Endodermal cell (in vitro differentiated cells): ENCODE measurements at regions not wholly inside any gene's neighbourhood (a gene's known extent, or its start where the extent isn't known, plus 50 kb on each side); places are given as distances from the start of the nearest gene placed in this dataset.

Experiments
- DNase-seq: peaks from one replicate; pipeline ENCODE4 v3.0.0-alpha.2; 2017
- H3K27ac ChIP-seq: 2 replicates; pipeline ENCODE4 v1.5.1; 2013; ENCODE audit warnings: mild to moderate bottlenecking, low read depth, low read length, moderate library complexity
- H3K27me3 ChIP-seq: 2 replicates; pipeline ENCODE4 v1.6.1; 2013; ENCODE audit warnings: mild to moderate bottlenecking, low read length, moderate library complexity; ENCODE audit not compliant: insufficient read depth, control insufficient read depth, poor library complexity, severe bottlenecking
- H3K36me3 ChIP-seq: 2 replicates; pipeline ENCODE4 v1.7.0; 2013; ENCODE audit warnings: mild to moderate bottlenecking, low read length, moderate library complexity; ENCODE audit not compliant: control insufficient read depth, insufficient read depth
- H3K4me1 ChIP-seq: one replicate; pipeline ENCODE4 v1.7.0; 2013; ENCODE audit warnings: low read length; ENCODE audit not compliant: control insufficient read depth, insufficient read depth
- H3K4me3 ChIP-seq: 2 replicates; pipeline ENCODE4 v1.5.1; 2013; ENCODE audit warnings: mild to moderate bottlenecking, low read length, moderate library complexity
- H3K9ac ChIP-seq: 2 replicates; pipeline ENCODE4 v1.6.1; 2013; ENCODE audit warnings: mild to moderate bottlenecking, low read length, moderate library complexity; ENCODE audit not compliant: poor library complexity, severe bottlenecking; ENCODE audit errors: extremely low read depth
- H3K9me3 ChIP-seq: 2 replicates; pipeline ENCODE4 v1.6.1; 2013; ENCODE audit warnings: mild to moderate bottlenecking, low read length, moderate library complexity; ENCODE audit not compliant: control insufficient read depth
- H3K27ac Mint-ChIP-seq: 2 replicates; pipeline ENCODE4 v1.8.0; 2020; ENCODE audit warnings: mixed read lengths
- H3K27me3 Mint-ChIP-seq: 2 replicates; pipeline ENCODE4 v1.8.0; 2021; ENCODE audit warnings: mild to moderate bottlenecking, mixed read lengths; ENCODE audit not compliant: insufficient read depth
- H3K36me3 Mint-ChIP-seq: 2 replicates; pipeline ENCODE4 v1.8.0; 2020; ENCODE audit warnings: low read depth, mixed read lengths
- H3K4me1 Mint-ChIP-seq: 2 replicates; pipeline ENCODE4 v1.8.0; 2020; ENCODE audit warnings: mixed read lengths
- H3K4me3 Mint-ChIP-seq: 2 replicates; pipeline ENCODE4 v1.8.0; 2020; ENCODE audit warnings: mild to moderate bottlenecking, moderate library complexity, mixed read lengths
- H3K9me3 Mint-ChIP-seq: 2 replicates; pipeline ENCODE4 v1.8.0; 2020; ENCODE audit warnings: mild to moderate bottlenecking, mixed read lengths
- CTCF ChIP-seq: fragments of 200-600 bp; sonication (generic); conservative IDR thresholded peaks from 2 replicates; pipeline ENCODE4 v1.5.0; 2021; ENCODE audit warnings: antibody characterized with exemption, mild to moderate bottlenecking
- WGBS, 2 experiments: methylation state at CpG; one replicate each; pipeline versions ENCODE4 v1.1.5 to v1.1.7; 2013; ENCODE audit warnings: missing lambda C conversion rate in 2 of 2, mixed read lengths in 1 of 2; ENCODE audit not compliant: insufficient coverage in 1 of 2, insufficient read length in 1 of 2; 5-methylcytosine and 5-hydroxymethylcytosine counted together

DNA sequence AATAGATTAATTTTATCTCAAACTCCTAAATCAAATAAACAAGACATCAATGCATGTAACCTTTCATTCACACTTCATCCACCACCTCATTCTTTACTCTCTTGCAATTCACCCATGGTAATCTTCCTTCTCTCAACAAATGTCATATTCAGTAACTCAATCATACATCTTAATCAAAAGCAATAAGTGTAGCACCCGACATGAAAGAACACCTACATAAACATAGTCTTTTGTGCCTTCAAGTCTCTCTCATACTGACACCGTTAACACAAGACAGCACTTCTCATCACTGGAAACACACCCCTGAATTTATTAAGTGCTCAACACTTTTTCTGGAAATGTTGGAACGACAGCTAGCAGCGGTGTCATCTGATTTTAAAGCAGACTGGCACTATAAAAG is 225.9 kb downstream of the TTLL7 start:
- peaks cover 2% of the 10 kb centered on the region for H3K27me3 Mint-ChIP-seq
- Histone ChIP-seq H3K27me3 (no peaks in the 10 kb centered on the region), H3K4me3 (no peak overlapping the region), H3K27ac (no peak overlapping the region), H3K36me3 (no peaks in the 10 kb centered on the region), H3K9ac (no peak overlapping the region), H3K4me1 (no peaks in the 10 kb centered on the region), H3K9me3 (no peaks in the 10 kb centered on the region)
- no peak for TF ChIP-seq CTCF
- H3K36me3 Mint-ChIP-seq: no peaks in the 10 kb centered on the region
- no peak overlapping the region for H3K4me3 Mint-ChIP-seq
- H3K27ac Mint-ChIP-seq: no peak overlapping the region
- 88 to 95% methylated on average over 2 to 4 of the region's 4 CpGs for WGBS, 2 experiments
- no peaks in the 10 kb centered on the region for H3K9me3 Mint-ChIP-seq
- no peak for DNase-seq
- peaks cover 6% of the 10 kb centered on the region for H3K4me1 Mint-ChIP-seq

DNA sequence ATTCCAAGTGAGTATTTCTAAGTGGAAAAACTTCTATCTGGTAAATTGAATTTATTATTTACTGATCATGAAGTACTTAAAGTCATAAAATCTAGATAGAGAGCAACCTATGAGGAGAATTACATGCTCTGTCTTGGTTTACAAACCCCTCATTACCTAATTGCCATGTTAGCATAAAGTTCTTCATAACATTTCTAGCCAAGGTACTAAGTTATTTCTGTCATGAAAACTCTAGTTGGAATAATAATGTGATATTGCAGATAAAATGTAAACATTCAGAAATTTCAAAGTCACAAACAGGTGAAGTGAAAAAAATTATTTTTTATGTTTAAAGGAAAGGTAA is 228.6 kb downstream of the TTLL7 start:
- DNase-seq: no peak
- Mint-ChIP-seq H3K4me1 (peaks cover under 1% of the 10 kb centered on the region), H3K4me3 (no peak overlapping the region), H3K36me3 (no peaks in the 10 kb centered on the region), H3K27me3 (peaks cover 2% of the 10 kb centered on the region), H3K9me3 (no peaks in the 10 kb centered on the region), H3K27ac (no peak overlapping the region)
- H3K36me3 ChIP-seq: no peaks in the 10 kb centered on the region
- no peak overlapping the region for H3K27ac ChIP-seq
- H3K4me1 ChIP-seq: no peaks in the 10 kb centered on the region
- H3K4me3 ChIP-seq: no peak overlapping the region
- no peaks in the 10 kb centered on the region for H3K27me3 ChIP-seq
- H3K9me3 ChIP-seq: no peaks in the 10 kb centered on the region
- no peak for TF ChIP-seq CTCF
- no peak overlapping the region for H3K9ac ChIP-seq

DNA sequence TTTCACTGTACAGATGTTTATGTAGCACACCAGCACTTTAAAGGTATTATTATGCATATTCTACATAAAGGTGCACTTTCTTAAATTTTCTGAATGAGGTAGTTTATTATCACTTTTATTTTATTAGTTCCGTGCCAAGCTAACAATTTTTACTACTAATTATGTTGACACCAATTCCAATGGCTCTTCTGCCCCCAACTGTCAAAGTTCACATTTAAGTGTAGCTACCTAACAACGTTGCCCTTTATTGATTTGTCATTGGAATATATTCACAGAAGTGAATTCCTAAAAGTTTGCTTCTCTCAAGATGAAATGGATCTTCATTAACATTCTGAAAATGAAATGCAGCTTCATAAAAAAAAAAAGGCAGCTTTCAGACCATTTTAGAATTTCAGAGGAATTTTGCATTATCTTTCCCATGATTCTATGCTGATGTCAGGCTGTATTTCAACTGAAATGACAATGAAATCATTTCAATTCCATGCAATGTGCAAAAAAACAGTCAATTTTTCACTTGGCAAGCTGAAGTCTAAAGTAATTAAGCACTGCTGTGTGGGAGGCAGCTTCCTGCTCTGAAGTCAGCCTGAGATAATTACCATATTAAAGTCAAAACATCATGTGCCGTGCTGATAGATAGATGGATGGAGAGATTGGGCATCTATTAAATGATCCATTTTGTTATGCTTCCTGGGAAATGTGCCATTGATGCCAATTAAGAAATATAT is 229.2 kb downstream of the TTLL7 start:
- no peaks in the 10 kb centered on the region for H3K36me3 ChIP-seq
- Mint-ChIP-seq H3K27ac (no peak overlapping the region), H3K9me3 (no peaks in the 10 kb centered on the region), H3K4me1 (peaks cover 3% of the 10 kb centered on the region), H3K27me3 (peaks cover 2% of the 10 kb centered on the region), H3K36me3 (no peaks in the 10 kb centered on the region), H3K4me3 (no peak overlapping the region)
- H3K4me3 ChIP-seq: no peak overlapping the region
- H3K9me3 ChIP-seq: no peaks in the 10 kb centered on the region
- DNase-seq: no peak
- WGBS, 2 experiments: 67 to 81% methylated on average over 1 to 3 of the region's 3 CpGs
- no peaks in the 10 kb centered on the region for H3K27me3 ChIP-seq
- H3K9ac ChIP-seq: no peak overlapping the region
- no peak for TF ChIP-seq CTCF
- no peak overlapping the region for H3K27ac ChIP-seq
- H3K4me1 ChIP-seq: no peaks in the 10 kb centered on the region
